Thyroid gland (tissue), 4 donors: ENCODE measurements at regions not wholly inside any gene's neighbourhood (a gene's known extent, or its start where the extent isn't known, plus 50 kb on each side); places are given as distances from the start of the nearest gene placed in this dataset.

Source experiments
- DNase-seq, 2 donors: peaks; one replicate each; pipeline ENCODE4 v3.0.0-alpha.2; 2019
- H3K27ac ChIP-seq, 3 donors: fragments of 200-600 bp; sonication (generic); 1 replicate in 2 of 3; 2 replicates in 1 of 3; pipeline ENCODE4 v1.5.1; 2016 to 2019; ENCODE audit warnings: mild to moderate bottlenecking in 1 of 3, moderate library complexity in 1 of 3
- H3K27me3 ChIP-seq: fragments of 200-600 bp; sonication (generic); one replicate; pipeline ENCODE4 v1.5.1; 2019
- H3K36me3 ChIP-seq, 2 donors: fragments of 200-600 bp; sonication (generic); one replicate each; pipeline ENCODE4 v1.5.1; 2016 to 2019
- H3K4me1 ChIP-seq, 2 donors: fragments of 200-600 bp; sonication (generic); one replicate each; pipeline ENCODE4 v1.5.1; 2017 to 2019
- H3K4me3 ChIP-seq, 3 donors: fragments of 200-600 bp; sonication (generic); replicated peaks in 1 of 3; 1 replicate in 2 of 3; 2 replicates in 1 of 3; pipeline ENCODE4 v1.5.1; 2016; ENCODE audit warnings: mild to moderate bottlenecking in 1 of 3
- H3K9me3 ChIP-seq: fragments of 200-600 bp; sonication (generic); one replicate; pipeline ENCODE4 v1.5.1; 2017
- POLR2A ChIP-seq, 2 donors: fragments of 450-650 bp; IDR thresholded peaks; one replicate each; pipeline ENCODE4 v1.6.1; 2017; ENCODE audit warnings: antibody characterized with exemption in 2 of 2, mild to moderate bottlenecking in 2 of 2, moderate library complexity in 1 of 2
- WGBS, 2 donors: methylation state at CpG; one replicate each; pipeline ENCODE4 v1.1.5; 2017; 5-methylcytosine and 5-hydroxymethylcytosine counted together
- intact Hi-C: fragments of 100-400 bp; cut with DNase I; formaldehyde crosslinking; loops from one replicate; pipeline ENCODE4 v1.15.1; 2023
- TF ChIP-seq, protein P1 (sequence below), 6 experiments: fragments of 200-600 bp in 3 of 6; fragments of 450-650 bp in 3 of 6; sonication (generic) in 3 of 6; IDR thresholded peaks; one replicate each; pipeline ENCODE4 v1.5.1; 2016 to 2019; ENCODE audit warnings: antibody characterized with exemption in 6 of 6, mild to moderate bottlenecking in 2 of 6, inconsistent platforms in 1 of 6, moderate library complexity in 1 of 6

GRCh38 chr5:26470439-26470838, 567.9 kb downstream of the CDH9 start:
- Histone ChIP-seq H3K36me3 (no peaks in the 10 kb centered on the region), H3K9me3 (no peaks in the 10 kb centered on the region), H3K27me3 (no peaks in the 10 kb centered on the region), H3K4me3 (no peak overlapping the region), H3K4me1 (no peaks in the 10 kb centered on the region), H3K27ac (no peak overlapping the region)
- DNase-seq = no peak
- intact Hi-C loops = no loop called here
- no peak for TF ChIP-seq POLR2A (IDR thresholded peaks at IDR 0.05)
- TF ChIP-seq, protein P1, sequence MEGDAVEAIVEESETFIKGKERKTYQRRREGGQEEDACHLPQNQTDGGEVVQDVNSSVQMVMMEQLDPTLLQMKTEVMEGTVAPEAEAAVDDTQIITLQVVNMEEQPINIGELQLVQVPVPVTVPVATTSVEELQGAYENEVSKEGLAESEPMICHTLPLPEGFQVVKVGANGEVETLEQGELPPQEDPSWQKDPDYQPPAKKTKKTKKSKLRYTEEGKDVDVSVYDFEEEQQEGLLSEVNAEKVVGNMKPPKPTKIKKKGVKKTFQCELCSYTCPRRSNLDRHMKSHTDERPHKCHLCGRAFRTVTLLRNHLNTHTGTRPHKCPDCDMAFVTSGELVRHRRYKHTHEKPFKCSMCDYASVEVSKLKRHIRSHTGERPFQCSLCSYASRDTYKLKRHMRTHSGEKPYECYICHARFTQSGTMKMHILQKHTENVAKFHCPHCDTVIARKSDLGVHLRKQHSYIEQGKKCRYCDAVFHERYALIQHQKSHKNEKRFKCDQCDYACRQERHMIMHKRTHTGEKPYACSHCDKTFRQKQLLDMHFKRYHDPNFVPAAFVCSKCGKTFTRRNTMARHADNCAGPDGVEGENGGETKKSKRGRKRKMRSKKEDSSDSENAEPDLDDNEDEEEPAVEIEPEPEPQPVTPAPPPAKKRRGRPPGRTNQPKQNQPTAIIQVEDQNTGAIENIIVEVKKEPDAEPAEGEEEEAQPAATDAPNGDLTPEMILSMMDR (IDR thresholded peaks at IDR 0.05) = no peak

DNA sequence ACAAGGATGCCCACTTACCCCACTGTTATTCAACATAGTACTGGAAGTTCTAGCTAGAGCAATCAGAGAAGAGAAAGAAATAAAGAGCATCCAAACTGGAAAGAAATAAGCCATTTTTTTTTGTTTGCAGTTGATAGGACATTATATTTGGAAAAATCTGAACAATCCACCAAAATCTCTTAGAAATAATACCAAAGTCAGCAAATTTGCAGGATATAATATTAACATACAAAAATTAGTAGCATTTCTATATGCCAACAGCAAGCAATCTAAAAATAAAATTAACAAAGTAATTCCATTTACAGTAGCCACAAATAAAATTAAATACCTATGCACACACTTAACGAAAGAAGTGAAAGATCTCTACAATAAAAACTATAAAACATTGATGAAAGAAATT, 599.3 kb downstream of the CDH9 start:
- DNase-seq = no peak
- TF ChIP-seq, protein P1 (IDR thresholded peaks at IDR 0.05) = no peak
- TF ChIP-seq POLR2A (IDR thresholded peaks at IDR 0.05) = no peak
- Histone ChIP-seq H3K27me3 (no peaks in the 10 kb centered on the region), H3K4me3 (no peak overlapping the region), H3K27ac (no peak overlapping the region), H3K36me3 (no peaks in the 10 kb centered on the region), H3K4me1 (no peaks in the 10 kb centered on the region), H3K9me3 (no peaks in the 10 kb centered on the region)
- 81 to 83% methylated on average over 1 of the region's 1 CpG for WGBS, 2 donors
- intact Hi-C loops = no loop called here

DNA sequence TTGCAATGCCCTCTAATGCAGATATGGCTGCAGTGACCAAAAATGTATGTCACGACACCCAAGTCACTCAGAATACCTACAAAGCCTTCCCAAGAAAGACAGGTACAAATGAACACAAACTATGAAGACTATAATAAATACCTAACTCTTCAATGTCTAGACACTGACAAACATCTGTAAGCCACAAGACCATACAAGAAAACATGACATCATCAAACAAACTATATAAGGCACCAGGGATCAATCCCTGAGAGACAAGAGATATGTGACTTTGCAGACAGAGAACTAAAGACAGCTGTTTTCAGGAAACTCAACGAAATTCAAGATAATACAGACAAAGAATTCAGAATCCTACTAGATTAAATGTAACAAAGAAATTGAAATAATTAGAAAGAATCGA, 603.7 kb downstream of the CDH9 start:
- intact Hi-C loops = no loop called here
- no peak overlapping the region for H3K4me3 ChIP-seq
- no peaks in the 10 kb centered on the region for H3K27me3 ChIP-seq
- no peaks in the 10 kb centered on the region for H3K36me3 ChIP-seq
- TF ChIP-seq, protein P1 (IDR thresholded peaks at IDR 0.05) = no peak
- no peak for TF ChIP-seq POLR2A (IDR thresholded peaks at IDR 0.05)
- no peak overlapping the region for H3K27ac ChIP-seq
- WGBS, 2 donors = 75 to 85% methylated on average over 3 of the region's 3 CpGs
- no peak for DNase-seq
- no peaks in the 10 kb centered on the region for H3K9me3 ChIP-seq
- H3K4me1 ChIP-seq = no peaks in the 10 kb centered on the region

- no peak for DNase-seq
- intact Hi-C loops = no loop called here
Observed at GRCh38 chr5:26432386-26432785, 606.0 kb downstream of the CDH9 start.

DNA sequence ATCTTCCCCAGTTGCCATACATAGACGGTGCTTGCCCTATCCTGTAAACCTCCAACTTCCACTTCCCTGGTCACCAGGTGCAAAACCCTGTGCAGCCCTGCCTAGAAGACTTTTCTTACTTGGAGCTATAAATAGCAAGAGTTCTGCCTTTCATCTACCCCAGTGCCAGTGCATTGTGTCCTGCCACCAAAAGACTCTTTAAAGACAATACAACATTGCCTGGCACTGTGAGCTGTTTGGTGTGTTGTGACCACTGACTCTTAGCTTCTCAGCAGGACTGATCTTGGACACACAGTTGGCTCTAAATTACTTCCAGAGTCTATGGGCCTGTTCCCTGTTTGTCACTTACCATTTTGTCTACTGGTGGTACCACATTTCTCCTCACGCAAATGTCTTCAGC, 608.1 kb downstream of the CDH9 start:
- no peak overlapping the region for H3K27ac ChIP-seq
- intact Hi-C loops = no loop called here
- H3K9me3 ChIP-seq = no peaks in the 10 kb centered on the region
- WGBS, 2 donors = 89 to 91% methylated on average over 2 of the region's 2 CpGs
- H3K4me1 ChIP-seq = no peaks in the 10 kb centered on the region
- no peak overlapping the region for H3K4me3 ChIP-seq
- H3K36me3 ChIP-seq = no peaks in the 10 kb centered on the region
- H3K27me3 ChIP-seq = no peaks in the 10 kb centered on the region
- no peak for DNase-seq
- TF ChIP-seq, protein P1 (IDR thresholded peaks at IDR 0.05) = no peak
- TF ChIP-seq POLR2A (IDR thresholded peaks at IDR 0.05) = no peak

More at GRCh38 chr5:26432386-26432785, 606.0 kb downstream of the CDH9 start:
- Histone ChIP-seq H3K36me3 (no peaks in the 10 kb centered on the region), H3K9me3 (no peaks in the 10 kb centered on the region), H3K27ac (no peak overlapping the region), H3K4me1 (no peaks in the 10 kb centered on the region), H3K4me3 (no peak overlapping the region), H3K27me3 (no peaks in the 10 kb centered on the region)
- TF ChIP-seq, protein P1 (IDR thresholded peaks at IDR 0.05) = no peak
- no peak for TF ChIP-seq POLR2A (IDR thresholded peaks at IDR 0.05)
